ENCODE measurements at regions not wholly inside any gene's neighbourhood (a gene's known extent, or its start where the extent isn't known, plus 50 kb on each side); places are given as distances from the start of the nearest gene placed in this dataset.

DNA sequence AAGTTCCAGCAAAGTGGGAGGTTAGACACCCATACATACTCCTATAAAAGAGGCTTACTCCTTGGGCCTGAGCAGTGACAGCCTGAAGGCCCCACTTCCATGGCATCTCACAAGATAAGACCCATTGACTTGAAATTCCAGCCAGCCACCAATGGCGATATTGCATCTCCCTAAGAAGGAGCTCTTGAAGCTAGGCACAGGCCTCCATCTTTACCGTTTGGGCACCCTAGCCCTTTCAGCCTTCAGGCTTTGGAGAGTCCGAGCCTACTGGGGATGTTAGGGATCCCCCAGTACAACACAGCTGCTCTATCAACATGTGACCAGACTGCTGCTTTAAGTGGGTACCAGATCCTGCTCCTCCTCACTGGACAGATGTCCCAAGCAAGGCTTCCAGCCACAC is 189.5 kb downstream of the MAGEE1 start:
- no peaks in the 10 kb centered on the region for H3K4me1 ChIP-seq (ENCODE audit: control insufficient read depth, insufficient read depth, low read length)
- H3K56ac ChIP-seq (ENCODE audit: extremely low read depth, insufficient read depth, low read length), result no peak overlapping the region
- no peak overlapping the region for H4K5ac ChIP-seq (ENCODE audit: low read depth, low read length)
- H3K4me2 ChIP-seq (ENCODE audit: low read depth, low read length), result no peak overlapping the region
- H2AK9ac ChIP-seq (replicated peaks; ENCODE audit: low read depth, low read length, poor library complexity), result no peak overlapping the region
- WGBS, 2 experiments (ENCODE audit: extremely low coverage in 2 of 2, insufficient read length in 1 of 2), result no CpG with 5 or more reads among the region's 3 CpGs
- in situ Hi-C loops (cut with MboI; ENCODE audit: low sequenced_read_pairs), result no loop called here
- intact Hi-C loops (cut with micrococcal nuclease), result no loop called here
- no peak overlapping the region for H3K14ac ChIP-seq (replicated peaks; ENCODE audit: low read depth, low read length)
- dilution Hi-C loops (cut with HindIII; ENCODE audit: low sequenced_read_pairs, unreplicated experiment), result no loop called here
- ChIA-PET POLR2A (ENCODE audit: unreplicated experiment) (no interaction called here), CTCF (interaction anchor here (0.5 kb wide), 1 partner anchor 861 kb away, joined by 3 read pairs; no protein-coding TSS in a partner anchor)
- H2AK5ac ChIP-seq (ENCODE audit: low read depth, low read length), result no peak overlapping the region
- H3K4me3 ChIP-seq (ENCODE audit: insufficient read depth, low read depth, low read length), result no peak overlapping the region
- no peaks in the 10 kb centered on the region for H3K9me1 ChIP-seq (ENCODE audit: insufficient read depth, low read length)
- H3K36me3 ChIP-seq (ENCODE audit: control insufficient read depth, insufficient read depth, low read length), result no peaks in the 10 kb centered on the region
- no peak overlapping the region for H3K18ac ChIP-seq (ENCODE audit: low read depth, low read length)
- H3K27me3 ChIP-seq (ENCODE audit: control insufficient read depth, insufficient read depth, low read length), result no peaks in the 10 kb centered on the region
- H4K91ac ChIP-seq (ENCODE audit: insufficient read depth, low read depth, low read length), result no peak overlapping the region
- H2BK120ac ChIP-seq (ENCODE audit: low read depth, low read length), result no peak overlapping the region
- H4K20me1 ChIP-seq (ENCODE audit: insufficient read depth, low read length), result no peaks in the 10 kb centered on the region
- no peak for DNase-seq
- no peak overlapping the region for H2BK15ac ChIP-seq (ENCODE audit: low read depth, low read length)
- no peak overlapping the region for H2BK20ac ChIP-seq (ENCODE audit: low read depth, low read length)
- no peak overlapping the region for H3K23ac ChIP-seq (ENCODE audit: low read depth, low read length)
- no peak overlapping the region for H4K8ac ChIP-seq (ENCODE audit: low read depth in 2 of 2, low read length in 2 of 2)
- no TSS peak for BruUV-seq (replicated peaks)
- no peak overlapping the region for H2AFZ ChIP-seq (replicated peaks; ENCODE audit: low read length, poor library complexity)
- H3K27ac ChIP-seq (ENCODE audit: insufficient read depth, low read length), result no peak overlapping the region
- H3K9ac ChIP-seq (ENCODE audit: low read depth, low read length), result no peak overlapping the region
- H3K9me3 ChIP-seq (ENCODE audit: control insufficient read depth, insufficient read depth, low read length), result peaks cover 6% of the 10 kb centered on the region; the same call in 1 of the 2 replicates
- no peaks in the 10 kb centered on the region for H3K79me1 ChIP-seq (ENCODE audit: low read depth in 1 of 2, low read length in 2 of 2)
- no peak overlapping the region for H3K4ac ChIP-seq (ENCODE audit: low read depth, low read length)
- ATAC-seq (ENCODE audit: low read depth), result no peak
- H2BK5ac ChIP-seq (ENCODE audit: low read depth, low read length, poor library complexity, severe bottlenecking), result no peak overlapping the region
- no peak for TF ChIP-seq RCOR1 (IDR thresholded peaks at IDR 0.05; ENCODE audit: insufficient replicate concordance, low read length)
- TF ChIP-seq CHD1 (IDR thresholded peaks at IDR 0.05; ENCODE audit: low read depth, low read length), result no peak
- no peak for TF ChIP-seq RFX5 (IDR thresholded peaks at IDR 0.05; ENCODE audit: low read depth, low read length)
- TF ChIP-seq POLR2A (IDR thresholded peaks at IDR 0.05; ENCODE audit: low read depth, low read length), result no peak
- TF ChIP-seq, protein P1, sequence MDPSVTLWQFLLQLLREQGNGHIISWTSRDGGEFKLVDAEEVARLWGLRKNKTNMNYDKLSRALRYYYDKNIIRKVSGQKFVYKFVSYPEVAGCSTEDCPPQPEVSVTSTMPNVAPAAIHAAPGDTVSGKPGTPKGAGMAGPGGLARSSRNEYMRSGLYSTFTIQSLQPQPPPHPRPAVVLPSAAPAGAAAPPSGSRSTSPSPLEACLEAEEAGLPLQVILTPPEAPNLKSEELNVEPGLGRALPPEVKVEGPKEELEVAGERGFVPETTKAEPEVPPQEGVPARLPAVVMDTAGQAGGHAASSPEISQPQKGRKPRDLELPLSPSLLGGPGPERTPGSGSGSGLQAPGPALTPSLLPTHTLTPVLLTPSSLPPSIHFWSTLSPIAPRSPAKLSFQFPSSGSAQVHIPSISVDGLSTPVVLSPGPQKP (IDR thresholded peaks at IDR 0.05; ENCODE audit: borderline replicate concordance, low read depth, low read length), result no peak
- TF ChIP-seq BHLHE40 (IDR thresholded peaks at IDR 0.05; ENCODE audit: low read depth, low read length), result no peak
- no peak for TF ChIP-seq FOS (IDR thresholded peaks at IDR 0.05; ENCODE audit: low read depth, low read length)
- no peak for TF ChIP-seq MXI1 (IDR thresholded peaks at IDR 0.05; ENCODE audit: borderline replicate concordance, low read depth, low read length)
- TF ChIP-seq MAFK (IDR thresholded peaks at IDR 0.05; ENCODE audit: low read depth, low read length), result no peak
- TF ChIP-seq RAD21 (IDR thresholded peaks at IDR 0.05; ENCODE audit: low read length), result no peak
- TF ChIP-seq, protein P2, sequence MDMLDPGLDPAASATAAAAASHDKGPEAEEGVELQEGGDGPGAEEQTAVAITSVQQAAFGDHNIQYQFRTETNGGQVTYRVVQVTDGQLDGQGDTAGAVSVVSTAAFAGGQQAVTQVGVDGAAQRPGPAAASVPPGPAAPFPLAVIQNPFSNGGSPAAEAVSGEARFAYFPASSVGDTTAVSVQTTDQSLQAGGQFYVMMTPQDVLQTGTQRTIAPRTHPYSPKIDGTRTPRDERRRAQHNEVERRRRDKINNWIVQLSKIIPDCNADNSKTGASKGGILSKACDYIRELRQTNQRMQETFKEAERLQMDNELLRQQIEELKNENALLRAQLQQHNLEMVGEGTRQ (IDR thresholded peaks at IDR 0.05; ENCODE audit: low read depth, low read length), result no peak
- no peak for TF ChIP-seq NFE2L2 (IDR thresholded peaks at IDR 0.05; ENCODE audit: low read depth, low read length)
- no peak for TF ChIP-seq CEBPB (IDR thresholded peaks at IDR 0.05; ENCODE audit: low read depth, low read length)
- TF ChIP-seq, protein P3, sequence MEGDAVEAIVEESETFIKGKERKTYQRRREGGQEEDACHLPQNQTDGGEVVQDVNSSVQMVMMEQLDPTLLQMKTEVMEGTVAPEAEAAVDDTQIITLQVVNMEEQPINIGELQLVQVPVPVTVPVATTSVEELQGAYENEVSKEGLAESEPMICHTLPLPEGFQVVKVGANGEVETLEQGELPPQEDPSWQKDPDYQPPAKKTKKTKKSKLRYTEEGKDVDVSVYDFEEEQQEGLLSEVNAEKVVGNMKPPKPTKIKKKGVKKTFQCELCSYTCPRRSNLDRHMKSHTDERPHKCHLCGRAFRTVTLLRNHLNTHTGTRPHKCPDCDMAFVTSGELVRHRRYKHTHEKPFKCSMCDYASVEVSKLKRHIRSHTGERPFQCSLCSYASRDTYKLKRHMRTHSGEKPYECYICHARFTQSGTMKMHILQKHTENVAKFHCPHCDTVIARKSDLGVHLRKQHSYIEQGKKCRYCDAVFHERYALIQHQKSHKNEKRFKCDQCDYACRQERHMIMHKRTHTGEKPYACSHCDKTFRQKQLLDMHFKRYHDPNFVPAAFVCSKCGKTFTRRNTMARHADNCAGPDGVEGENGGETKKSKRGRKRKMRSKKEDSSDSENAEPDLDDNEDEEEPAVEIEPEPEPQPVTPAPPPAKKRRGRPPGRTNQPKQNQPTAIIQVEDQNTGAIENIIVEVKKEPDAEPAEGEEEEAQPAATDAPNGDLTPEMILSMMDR (conservative IDR thresholded peaks at IDR 0.05; ENCODE audit: low read depth, low read length), result no peak
- TF ChIP-seq MAZ (IDR thresholded peaks at IDR 0.05; ENCODE audit: borderline replicate concordance, low read depth, low read length), result no peak
- no peak for TF ChIP-seq SMC3 (IDR thresholded peaks at IDR 0.05; ENCODE audit: low read depth, low read length)

Data from IMR-90 (cell line).